ENCODE measurements at regions not wholly inside any gene's neighbourhood (a gene's known extent, or its start where the extent isn't known, plus 50 kb on each side); places are given as distances from the start of the nearest gene placed in this dataset.

DNA sequence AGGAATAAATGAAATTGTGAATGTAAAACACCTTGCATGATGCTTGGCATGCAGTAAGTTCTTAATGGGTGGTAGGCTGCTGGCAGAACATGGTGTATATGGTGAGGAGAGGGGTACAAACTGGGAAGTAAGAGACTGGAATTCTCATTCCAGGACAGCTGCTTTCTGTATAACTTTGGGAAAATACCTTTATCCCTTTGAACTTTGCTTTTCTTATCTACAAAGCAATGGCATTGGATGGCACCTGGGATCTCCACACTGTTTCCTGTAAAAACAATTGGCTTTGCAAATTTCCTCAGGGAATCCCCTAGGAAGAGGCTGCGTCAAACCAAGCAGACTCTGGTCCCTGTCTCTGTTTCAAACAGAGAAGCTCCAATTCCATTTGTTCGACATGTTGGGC is 100.7 kb upstream of the SLC4A7 start:
- in situ Hi-C loops (cut with HindIII; ENCODE audit: extremely low pct_ligation_motif_present, low pct_unique_long_range_greater_than_20kb), result no loop called here
- TF ChIP-seq, protein P1, sequence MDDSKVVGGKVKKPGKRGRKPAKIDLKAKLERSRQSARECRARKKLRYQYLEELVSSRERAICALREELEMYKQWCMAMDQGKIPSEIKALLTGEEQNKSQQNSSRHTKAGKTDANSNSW (CRISPR knock-in tag; IDR thresholded peaks at IDR 0.05; ENCODE audit: borderline replicate concordance), result no peak
- TF ChIP-seq ZFP37 (CRISPR knock-in tag; IDR thresholded peaks at IDR 0.05; ENCODE audit: borderline replicate concordance), result no peak
- TF ChIP-seq, protein P2, sequence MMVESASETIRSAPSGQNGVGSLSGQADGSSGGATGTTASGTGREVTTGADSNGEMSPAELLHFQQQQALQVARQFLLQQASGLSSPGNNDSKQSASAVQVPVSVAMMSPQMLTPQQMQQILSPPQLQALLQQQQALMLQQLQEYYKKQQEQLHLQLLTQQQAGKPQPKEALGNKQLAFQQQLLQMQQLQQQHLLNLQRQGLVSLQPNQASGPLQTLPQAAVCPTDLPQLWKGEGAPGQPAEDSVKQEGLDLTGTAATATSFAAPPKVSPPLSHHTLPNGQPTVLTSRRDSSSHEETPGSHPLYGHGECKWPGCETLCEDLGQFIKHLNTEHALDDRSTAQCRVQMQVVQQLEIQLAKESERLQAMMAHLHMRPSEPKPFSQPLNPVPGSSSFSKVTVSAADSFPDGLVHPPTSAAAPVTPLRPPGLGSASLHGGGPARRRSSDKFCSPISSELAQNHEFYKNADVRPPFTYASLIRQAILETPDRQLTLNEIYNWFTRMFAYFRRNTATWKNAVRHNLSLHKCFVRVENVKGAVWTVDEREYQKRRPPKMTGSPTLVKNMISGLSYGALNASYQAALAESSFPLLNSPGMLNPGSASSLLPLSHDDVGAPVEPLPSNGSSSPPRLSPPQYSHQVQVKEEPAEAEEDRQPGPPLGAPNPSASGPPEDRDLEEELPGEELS (CRISPR knock-in tag; IDR thresholded peaks at IDR 0.05), result 0 out of 2 replicates have a peak, but pooled peaks have one; percentile 40
- peak; percentile 62; the same call in 1 of the 2 replicates for TF ChIP-seq PPARG (CRISPR knock-in tag; conservative IDR thresholded peaks at IDR 0.05)
- TF ChIP-seq SNAPC2 (CRISPR knock-in tag; IDR thresholded peaks at IDR 0.05), result no peak
- TF ChIP-seq ZNF775 (CRISPR knock-in tag; IDR thresholded peaks at IDR 0.05; ENCODE audit: borderline replicate concordance), result no peak
- TF ChIP-seq, protein P3, sequence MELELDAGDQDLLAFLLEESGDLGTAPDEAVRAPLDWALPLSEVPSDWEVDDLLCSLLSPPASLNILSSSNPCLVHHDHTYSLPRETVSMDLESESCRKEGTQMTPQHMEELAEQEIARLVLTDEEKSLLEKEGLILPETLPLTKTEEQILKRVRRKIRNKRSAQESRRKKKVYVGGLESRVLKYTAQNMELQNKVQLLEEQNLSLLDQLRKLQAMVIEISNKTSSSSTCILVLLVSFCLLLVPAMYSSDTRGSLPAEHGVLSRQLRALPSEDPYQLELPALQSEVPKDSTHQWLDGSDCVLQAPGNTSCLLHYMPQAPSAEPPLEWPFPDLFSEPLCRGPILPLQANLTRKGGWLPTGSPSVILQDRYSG (CRISPR knock-in tag; IDR thresholded peaks at IDR 0.05), result no peak
- TF ChIP-seq GFI1 (CRISPR knock-in tag; IDR thresholded peaks at IDR 0.05; ENCODE audit: borderline replicate concordance), result peak; percentile 63; the same call in 1 of the 2 replicates
- no peak for TF ChIP-seq CREB1 (IDR thresholded peaks at IDR 0.05)
- no peak for TF ChIP-seq CREB1 (CRISPR knock-in tag; IDR thresholded peaks at IDR 0.05)
- TF ChIP-seq ZMYM4 (CRISPR knock-in tag; IDR thresholded peaks at IDR 0.05), result peak; percentile 53; the same call in 1 of the 2 replicates
- TF ChIP-seq DPF2 (CRISPR knock-in tag; IDR thresholded peaks at IDR 0.05; ENCODE audit: borderline replicate concordance, low read depth), result peak; percentile 24; the same call in 1 of the 2 replicates
- TF ChIP-seq LCORL (IDR thresholded peaks at IDR 0.05), result no peak
- TF ChIP-seq LCORL (CRISPR knock-in tag; IDR thresholded peaks at IDR 0.05), result peak; percentile 79
- TF ChIP-seq, protein P4, sequence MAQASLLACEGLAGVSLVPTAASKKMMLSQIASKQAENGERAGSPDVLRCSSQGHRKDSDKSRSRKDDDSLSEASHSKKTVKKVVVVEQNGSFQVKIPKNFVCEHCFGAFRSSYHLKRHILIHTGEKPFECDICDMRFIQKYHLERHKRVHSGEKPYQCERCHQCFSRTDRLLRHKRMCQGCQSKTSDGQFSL (CRISPR knock-in tag; IDR thresholded peaks at IDR 0.05), result no peak
- TF ChIP-seq PAX8 (CRISPR knock-in tag; IDR thresholded peaks at IDR 0.05; ENCODE audit: borderline replicate concordance), result no peak
- peak; percentile 83 for TF ChIP-seq MED1 (CRISPR knock-in tag; IDR thresholded peaks at IDR 0.05)
- no peak for TF ChIP-seq NBN (conservative IDR thresholded peaks at IDR 0.05)
- TF ChIP-seq ZZZ3 (CRISPR knock-in tag; IDR thresholded peaks at IDR 0.05; ENCODE audit: borderline replicate concordance), result no peak
- TF ChIP-seq REPIN1 (CRISPR knock-in tag; IDR thresholded peaks at IDR 0.05; ENCODE audit: borderline replicate concordance, low read depth), result peak; percentile 49; the same call in 1 of the 2 replicates
- TF ChIP-seq ZNF367 (CRISPR knock-in tag; IDR thresholded peaks at IDR 0.05; ENCODE audit: borderline replicate concordance), result no peak
- no peak for TF ChIP-seq MED8 (CRISPR knock-in tag; IDR thresholded peaks at IDR 0.05; ENCODE audit: insufficient replicate concordance)
- TF ChIP-seq, protein P5, sequence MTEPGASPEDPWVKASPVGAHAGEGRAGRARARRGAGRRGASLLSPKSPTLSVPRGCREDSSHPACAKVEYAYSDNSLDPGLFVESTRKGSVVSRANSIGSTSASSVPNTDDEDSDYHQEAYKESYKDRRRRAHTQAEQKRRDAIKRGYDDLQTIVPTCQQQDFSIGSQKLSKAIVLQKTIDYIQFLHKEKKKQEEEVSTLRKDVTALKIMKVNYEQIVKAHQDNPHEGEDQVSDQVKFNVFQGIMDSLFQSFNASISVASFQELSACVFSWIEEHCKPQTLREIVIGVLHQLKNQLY (CRISPR knock-in tag; IDR thresholded peaks at IDR 0.05), result 0 out of 2 replicates have a peak, but pooled peaks have one; percentile 22
- TF ChIP-seq ZNF567 (CRISPR knock-in tag; IDR thresholded peaks at IDR 0.05; ENCODE audit: borderline replicate concordance), result no peak

More for the DNA sequence above, 100.7 kb upstream of the SLC4A7 start:
- no peaks in the 10 kb centered on the region for H3K36me3 ChIP-seq (replicated peaks in 1 of 2; ENCODE audit: control insufficient read depth in 1 of 2, insufficient read depth in 2 of 2, low read length in 2 of 2)
- DNase-seq (ENCODE audit: low spot score) (peak; percentile 69), ATAC-seq (peak; percentile 93), FAIRE-seq (peak; percentile 66)
- intact Hi-C loops (cut with micrococcal nuclease; ENCODE audit: unreplicated experiment), result no loop called here
- H3K9me3 ChIP-seq (ENCODE audit: low read length), result no peaks in the 10 kb centered on the region
- ChIA-PET POLR2A (no interaction called here), CTCF (ENCODE audit: low intra/inter-chr PET ratio, low total read pairs) (no interaction called here)
- no peak overlapping the region for H3K9ac ChIP-seq (ENCODE audit: insufficient read depth, low read depth, low read length)
- H3K27me3 ChIP-seq (ENCODE audit: control insufficient read depth in 1 of 2, insufficient read depth in 2 of 2, low read length in 2 of 2), result no peaks in the 10 kb centered on the region
- H4K20me1 ChIP-seq (ENCODE audit: insufficient read depth, low read length), result no peaks in the 10 kb centered on the region
- no peaks in the 10 kb centered on the region for H3K79me2 ChIP-seq (ENCODE audit: insufficient read depth, low read length)
- no peak overlapping the region for H2AFZ ChIP-seq (ENCODE audit: low read length)
- H3K4me3 ChIP-seq (replicated peaks in 1 of 3; ENCODE audit: insufficient read depth in 1 of 3, low read depth in 2 of 3, low read length in 3 of 3), result peak overlapping the region in 1 of 3 experiments; percentile 13; a peak in 2 of 6 replicates
- BruUV-seq (replicated peaks), result no TSS peak
- H3K4me2 ChIP-seq (ENCODE audit: low read depth, low read length), result peak overlapping the region; percentile 54
- WGBS (ENCODE audit: low lambda C conversion rate), result 0% methylated on average over 2 of the region's 2 CpGs
- peaks cover 46% of the 10 kb centered on the region for H3K4me1 ChIP-seq (ENCODE audit: insufficient read depth, low read length)
- H3K27ac ChIP-seq (ENCODE audit: extremely low read length, insufficient read depth, low read length), result no peak overlapping the region
